ENCODE measurements at regions not wholly inside any gene's neighbourhood (a gene's known extent, or its start where the extent isn't known, plus 50 kb on each side); places are given as distances from the start of the nearest gene placed in this dataset.

DNA sequence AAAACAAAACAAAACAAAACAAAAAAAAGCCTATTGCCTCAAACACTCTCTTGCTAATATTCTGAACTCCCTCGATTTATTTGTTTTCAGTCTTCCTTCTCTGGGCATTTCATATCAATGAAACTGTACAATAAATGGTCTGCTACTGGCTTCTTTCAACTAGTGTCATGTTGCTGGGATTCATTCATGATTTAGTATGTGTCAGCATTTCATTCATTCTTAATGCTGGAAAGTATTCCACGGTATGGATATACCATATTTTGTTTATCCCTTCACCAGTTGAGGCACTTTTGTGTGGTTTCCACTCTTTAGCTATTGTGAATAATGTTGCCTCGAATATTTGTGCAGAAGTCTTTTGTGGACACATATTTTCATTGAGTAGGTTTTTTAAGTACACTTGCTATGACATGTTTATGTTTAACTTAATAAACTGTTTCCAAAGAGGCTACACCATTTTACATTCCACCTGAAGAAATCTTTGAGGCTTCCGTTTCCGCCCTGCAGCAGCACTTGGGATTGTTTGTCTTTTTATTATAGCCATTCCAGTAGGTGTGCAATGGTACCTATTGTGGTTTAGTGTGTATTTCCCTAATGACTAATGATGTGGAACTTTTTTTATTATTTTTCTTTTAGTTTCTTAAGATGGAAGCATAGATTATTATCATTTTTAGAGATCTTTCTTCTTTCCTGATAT lies 543.6 kb upstream of the SOX11 start:
- no peaks in the 10 kb centered on the region for H3K27me3 ChIP-seq (replicated peaks)
- no peaks in the 10 kb centered on the region for H3K36me3 ChIP-seq (replicated peaks)
- in situ Hi-C loops (cut with HindIII; ENCODE audit: low pct_ligation_motif_present, low sequenced_read_pairs): no loop called here
- no peak overlapping the region for H3K4me3 ChIP-seq (ENCODE audit: low read depth, low read length)
- TF ChIP-seq, protein P1, sequence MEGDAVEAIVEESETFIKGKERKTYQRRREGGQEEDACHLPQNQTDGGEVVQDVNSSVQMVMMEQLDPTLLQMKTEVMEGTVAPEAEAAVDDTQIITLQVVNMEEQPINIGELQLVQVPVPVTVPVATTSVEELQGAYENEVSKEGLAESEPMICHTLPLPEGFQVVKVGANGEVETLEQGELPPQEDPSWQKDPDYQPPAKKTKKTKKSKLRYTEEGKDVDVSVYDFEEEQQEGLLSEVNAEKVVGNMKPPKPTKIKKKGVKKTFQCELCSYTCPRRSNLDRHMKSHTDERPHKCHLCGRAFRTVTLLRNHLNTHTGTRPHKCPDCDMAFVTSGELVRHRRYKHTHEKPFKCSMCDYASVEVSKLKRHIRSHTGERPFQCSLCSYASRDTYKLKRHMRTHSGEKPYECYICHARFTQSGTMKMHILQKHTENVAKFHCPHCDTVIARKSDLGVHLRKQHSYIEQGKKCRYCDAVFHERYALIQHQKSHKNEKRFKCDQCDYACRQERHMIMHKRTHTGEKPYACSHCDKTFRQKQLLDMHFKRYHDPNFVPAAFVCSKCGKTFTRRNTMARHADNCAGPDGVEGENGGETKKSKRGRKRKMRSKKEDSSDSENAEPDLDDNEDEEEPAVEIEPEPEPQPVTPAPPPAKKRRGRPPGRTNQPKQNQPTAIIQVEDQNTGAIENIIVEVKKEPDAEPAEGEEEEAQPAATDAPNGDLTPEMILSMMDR (IDR thresholded peaks at IDR 0.05; ENCODE audit: low read depth, low read length, missing control alignments): no peak
- no peak overlapping the region for H3K27ac ChIP-seq
- no peak for DNase-seq

DNA sequence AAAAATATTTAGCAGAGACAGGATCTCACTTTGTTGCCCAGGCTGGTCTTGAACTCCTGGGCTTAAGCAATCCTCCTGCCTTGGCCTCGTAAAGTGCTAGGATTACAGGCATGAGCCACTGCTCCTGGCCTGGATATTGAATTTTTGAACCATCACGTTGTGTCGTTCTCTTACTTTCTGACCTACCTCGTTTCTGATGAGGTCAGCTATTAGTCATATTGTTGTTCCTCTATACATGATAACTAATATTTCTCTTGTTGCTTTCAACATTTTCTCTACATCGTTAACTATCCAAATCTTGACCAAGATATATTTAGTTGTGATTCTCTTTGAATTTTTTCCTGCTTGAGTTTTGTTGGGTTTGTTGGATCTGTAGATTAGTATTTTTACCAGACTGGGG lies 541.3 kb upstream of the SOX11 start:
- TF ChIP-seq, protein P1 (IDR thresholded peaks at IDR 0.05; ENCODE audit: low read depth, low read length, missing control alignments): no peak
- in situ Hi-C loops (cut with HindIII; ENCODE audit: low pct_ligation_motif_present, low sequenced_read_pairs): no loop called here
- no peak overlapping the region for H3K4me3 ChIP-seq (ENCODE audit: low read depth, low read length)
- no peaks in the 10 kb centered on the region for H3K27me3 ChIP-seq (replicated peaks)
- DNase-seq: no peak
- no peaks in the 10 kb centered on the region for H3K36me3 ChIP-seq (replicated peaks)
- H3K27ac ChIP-seq: no peak overlapping the region

DNA sequence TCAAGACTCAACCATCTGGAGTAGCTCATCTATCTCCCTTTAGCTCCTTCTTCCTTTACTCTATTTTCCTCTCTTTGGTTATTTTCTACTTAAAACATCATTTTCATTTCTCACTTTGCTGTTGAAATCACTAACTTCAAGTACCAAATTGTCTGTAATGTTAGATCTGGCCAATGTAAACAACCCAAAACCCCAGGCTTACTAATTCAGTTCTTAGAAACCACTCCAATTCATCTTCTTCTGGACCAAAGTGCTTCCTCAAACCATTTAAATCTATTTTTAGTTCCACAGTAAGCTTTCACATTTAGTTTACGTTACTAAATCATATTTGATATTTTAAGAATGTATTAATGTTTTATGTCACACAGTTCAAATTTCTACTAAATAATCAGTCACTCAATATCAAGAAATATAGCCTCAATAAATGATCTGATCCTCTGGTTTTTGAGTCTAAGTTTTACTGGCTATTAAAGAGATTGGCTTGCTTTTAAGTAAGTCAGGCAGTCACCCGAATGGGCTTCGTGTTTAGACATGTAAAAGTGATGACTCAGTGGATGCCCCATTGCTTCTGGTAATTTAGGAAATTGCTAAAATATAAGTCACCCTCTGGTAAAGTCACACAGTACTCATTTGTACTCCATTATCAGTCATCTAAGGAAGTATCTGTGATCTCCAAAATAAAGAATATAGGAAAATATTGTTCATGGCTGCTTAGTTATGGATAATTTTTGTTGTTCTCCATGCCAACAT lies 527.2 kb upstream of the SOX11 start:
- peak; percentile 89 for DNase-seq
- H3K27ac ChIP-seq: peak overlapping the region; percentile 71
- in situ Hi-C loops (cut with HindIII; ENCODE audit: low pct_ligation_motif_present, low sequenced_read_pairs): no loop called here
- TF ChIP-seq, protein P1 (IDR thresholded peaks at IDR 0.05; ENCODE audit: low read depth, low read length, missing control alignments): no peak
- no peak overlapping the region for H3K4me3 ChIP-seq (ENCODE audit: low read depth, low read length)
- H3K36me3 ChIP-seq (replicated peaks): no peaks in the 10 kb centered on the region
- no peaks in the 10 kb centered on the region for H3K27me3 ChIP-seq (replicated peaks)

DNA sequence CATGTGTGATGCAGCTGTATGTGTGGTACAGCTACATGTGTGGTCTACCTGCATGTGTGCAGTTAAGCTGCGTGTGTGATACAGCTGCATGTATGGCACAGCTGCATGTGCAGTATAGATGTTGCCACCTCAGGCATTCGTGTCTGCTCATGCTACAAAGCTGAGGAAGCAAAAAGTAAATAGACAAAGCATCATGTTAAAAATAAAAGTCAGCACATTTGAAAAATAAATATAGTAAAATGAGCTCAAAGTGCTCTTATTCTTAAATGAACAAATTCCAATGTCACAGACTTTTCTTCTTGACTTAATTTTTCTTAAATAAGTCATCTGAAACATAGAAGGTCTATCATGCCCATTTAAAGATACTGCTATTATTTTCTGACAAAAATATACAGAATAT lies 519.3 kb upstream of the SOX11 start:
- TF ChIP-seq, protein P1 (IDR thresholded peaks at IDR 0.05; ENCODE audit: low read depth, low read length, missing control alignments): no peak
- Histone ChIP-seq H3K4me3 (ENCODE audit: low read depth, low read length) (no peak overlapping the region), H3K27me3 (replicated peaks) (no peaks in the 10 kb centered on the region), H3K27ac (no peak overlapping the region), H3K36me3 (replicated peaks) (no peaks in the 10 kb centered on the region)
- in situ Hi-C loops (cut with HindIII; ENCODE audit: low pct_ligation_motif_present, low sequenced_read_pairs): no loop called here
- DNase-seq: no peak

DNA sequence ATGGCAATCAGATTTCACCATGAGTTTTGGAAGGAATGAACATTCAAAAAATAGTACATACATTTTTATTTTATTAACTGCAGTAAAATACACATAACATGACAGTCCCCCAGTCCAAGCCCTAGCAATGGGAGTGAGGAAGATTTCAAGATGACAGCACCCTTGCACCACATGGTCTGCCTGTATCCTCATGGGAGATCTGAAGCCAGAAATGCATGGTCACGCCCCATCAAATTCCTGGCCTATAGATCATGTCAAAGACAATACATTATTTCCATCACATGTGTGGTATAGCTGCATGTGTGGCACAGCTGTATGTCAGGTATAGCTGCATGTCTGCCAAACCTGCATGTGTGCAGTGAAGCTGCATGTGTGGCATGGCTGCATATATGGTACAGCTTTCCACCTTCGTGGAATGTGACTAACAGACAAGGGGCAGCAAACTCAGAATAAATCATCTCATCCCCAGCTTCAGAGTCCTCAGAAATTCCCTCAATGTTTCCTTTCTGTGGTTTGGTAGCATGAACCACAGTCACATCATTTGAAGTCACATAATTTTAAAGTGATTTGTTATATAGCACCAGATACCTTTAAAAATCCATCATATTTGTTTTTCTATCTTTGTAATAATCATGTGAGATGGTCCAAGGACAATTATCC lies 518.2 kb upstream of the SOX11 start:
- in situ Hi-C loops (cut with HindIII; ENCODE audit: low pct_ligation_motif_present, low sequenced_read_pairs): no loop called here
- Histone ChIP-seq H3K27me3 (replicated peaks) (no peaks in the 10 kb centered on the region), H3K4me3 (ENCODE audit: low read depth, low read length) (no peak overlapping the region), H3K36me3 (replicated peaks) (no peaks in the 10 kb centered on the region), H3K27ac (no peak overlapping the region)
- no peak for DNase-seq
- TF ChIP-seq, protein P1 (IDR thresholded peaks at IDR 0.05; ENCODE audit: low read depth, low read length, missing control alignments): no peak
